Adrenal gland (tissue), 9 donors: ENCODE measurements at regions not wholly inside any gene's neighbourhood (a gene's known extent, or its start where the extent isn't known, plus 50 kb on each side); places are given as distances from the start of the nearest gene placed in this dataset.

Experiments
- DNase-seq, 7 donors: peaks; one replicate each; pipeline ENCODE4 v3.0.0-alpha.2; 2019 to 2020
- H3K27ac ChIP-seq, 5 donors: fragments of 200-600 bp; sonication (generic) in 4 of 5; 1 replicate in 3 of 5; 2 replicates in 2 of 5; pipeline versions ENCODE4 v1.5.1 to v1.8.0; 2016 to 2020; ENCODE audit warnings: mild to moderate bottlenecking in 1 of 5
- H3K27me3 ChIP-seq: fragments of 200-600 bp; 2 replicates; pipeline ENCODE4 v1.8.0; 2021
- H3K36me3 ChIP-seq, 2 donors: fragments of 200-600 bp; replicated peaks in 1 of 2; 1 replicate in 1 of 2; 2 replicates in 1 of 2; pipeline versions ENCODE4 v1.5.1 to v1.8.0; 2018 to 2022
- H3K4me1 ChIP-seq, 2 donors: fragments of 200-600 bp; replicated peaks in 1 of 2; 1 replicate in 1 of 2; 2 replicates in 1 of 2; pipeline versions ENCODE4 v1.5.1 to v1.8.0; 2018 to 2021
- H3K4me3 ChIP-seq, 4 donors: fragments of 200-600 bp; sonication (generic) in 3 of 4; one replicate each; pipeline ENCODE4 v1.5.1; 2016 to 2018
- H3K9me3 ChIP-seq, 3 donors: fragments of 200-600 bp; sonication (generic) in 1 of 3; replicated peaks in 1 of 3; 1 replicate in 2 of 3; 2 replicates in 1 of 3; pipeline versions ENCODE4 v1.5.1 to v1.8.0; 2016 to 2021
- POLR2A ChIP-seq, 2 donors: fragments of 450-650 bp; IDR thresholded peaks; one replicate each; pipeline ENCODE4 v1.6.1; 2017; ENCODE audit warnings: antibody characterized with exemption in 2 of 2, mild to moderate bottlenecking in 2 of 2, moderate library complexity in 1 of 2
- WGBS, 4 donors: extraction: QIAGEN DNeasy Blood & Tissue Kit in 2 of 4; methylation state at CpG; one replicate each; pipeline versions ENCODE4 v1.1.5 to v1.1.7; 2013 to 2017; 5-methylcytosine and 5-hydroxymethylcytosine counted together
- intact Hi-C, 2 donors: fragments of 100-400 bp; cut with DNase I; formaldehyde crosslinking; loops; one replicate each; pipeline versions ENCODE4 v1.14.1 to v1.15.0; 2022 to 2023
- TF ChIP-seq, protein P1 (sequence below), 6 experiments: fragments of 450-650 bp in 4 of 6; fragments of 200-600 bp in 2 of 6; sonication (generic) in 1 of 6; IDR thresholded peaks; 1 replicate in 5 of 6; 2 replicates in 1 of 6; pipeline versions ENCODE4 v1.5.1 to v1.8.0; 2016 to 2021; ENCODE audit warnings: antibody characterized with exemption in 6 of 6, mild to moderate bottlenecking in 2 of 6, moderate library complexity in 1 of 6
- donor health status: healthy with polysubstance abuse.
- donor health status: Bipolar disorder and iron deficiency.
- donor health status: DM: yes; HTN: yes; CAD: no.
- donor health status: DM: no; HTN: no; CAD: no.
- donor health status: DM: no; HTN: no; CAD: no.

DNA sequence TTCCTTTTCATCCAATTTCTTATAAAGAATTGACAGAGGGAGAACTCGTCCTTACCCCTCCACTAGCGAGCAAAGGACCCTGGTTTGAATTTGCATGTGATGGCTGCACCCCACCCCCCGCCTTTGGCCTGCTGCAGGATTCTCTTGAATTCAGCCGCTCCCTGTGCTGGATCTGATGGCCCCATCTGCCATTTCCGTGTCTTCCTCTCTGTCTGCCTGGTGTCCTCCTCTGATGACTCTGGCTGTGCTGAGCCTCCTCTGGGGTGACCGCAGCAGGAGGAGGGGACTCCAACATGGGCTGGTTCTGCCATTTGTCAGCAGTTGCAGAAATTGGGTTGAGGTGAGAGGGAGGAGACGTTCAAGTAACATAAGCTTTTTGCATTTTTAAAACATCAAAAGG is 188.8 kb downstream of the DLL1 start:
- H3K4me3 ChIP-seq: no peak overlapping the region
- no peaks in the 10 kb centered on the region for H3K36me3 ChIP-seq
- no peak overlapping the region for H3K27ac ChIP-seq
- no peaks in the 10 kb centered on the region for H3K27me3 ChIP-seq
- no peaks in the 10 kb centered on the region for H3K4me1 ChIP-seq
- 74 to 87% (median 80%) methylated on average over 7 of the region's 7 CpGs for WGBS, 4 donors
- intact Hi-C loops: no loop called here
- H3K9me3 ChIP-seq: no peaks in the 10 kb centered on the region
- peak in 3 of 7 donors; percentile 7 to 20 (median 7) for DNase-seq
- TF ChIP-seq, protein P1, sequence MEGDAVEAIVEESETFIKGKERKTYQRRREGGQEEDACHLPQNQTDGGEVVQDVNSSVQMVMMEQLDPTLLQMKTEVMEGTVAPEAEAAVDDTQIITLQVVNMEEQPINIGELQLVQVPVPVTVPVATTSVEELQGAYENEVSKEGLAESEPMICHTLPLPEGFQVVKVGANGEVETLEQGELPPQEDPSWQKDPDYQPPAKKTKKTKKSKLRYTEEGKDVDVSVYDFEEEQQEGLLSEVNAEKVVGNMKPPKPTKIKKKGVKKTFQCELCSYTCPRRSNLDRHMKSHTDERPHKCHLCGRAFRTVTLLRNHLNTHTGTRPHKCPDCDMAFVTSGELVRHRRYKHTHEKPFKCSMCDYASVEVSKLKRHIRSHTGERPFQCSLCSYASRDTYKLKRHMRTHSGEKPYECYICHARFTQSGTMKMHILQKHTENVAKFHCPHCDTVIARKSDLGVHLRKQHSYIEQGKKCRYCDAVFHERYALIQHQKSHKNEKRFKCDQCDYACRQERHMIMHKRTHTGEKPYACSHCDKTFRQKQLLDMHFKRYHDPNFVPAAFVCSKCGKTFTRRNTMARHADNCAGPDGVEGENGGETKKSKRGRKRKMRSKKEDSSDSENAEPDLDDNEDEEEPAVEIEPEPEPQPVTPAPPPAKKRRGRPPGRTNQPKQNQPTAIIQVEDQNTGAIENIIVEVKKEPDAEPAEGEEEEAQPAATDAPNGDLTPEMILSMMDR (IDR thresholded peaks at IDR 0.05): no peak
- TF ChIP-seq POLR2A (IDR thresholded peaks at IDR 0.05): no peak

DNA sequence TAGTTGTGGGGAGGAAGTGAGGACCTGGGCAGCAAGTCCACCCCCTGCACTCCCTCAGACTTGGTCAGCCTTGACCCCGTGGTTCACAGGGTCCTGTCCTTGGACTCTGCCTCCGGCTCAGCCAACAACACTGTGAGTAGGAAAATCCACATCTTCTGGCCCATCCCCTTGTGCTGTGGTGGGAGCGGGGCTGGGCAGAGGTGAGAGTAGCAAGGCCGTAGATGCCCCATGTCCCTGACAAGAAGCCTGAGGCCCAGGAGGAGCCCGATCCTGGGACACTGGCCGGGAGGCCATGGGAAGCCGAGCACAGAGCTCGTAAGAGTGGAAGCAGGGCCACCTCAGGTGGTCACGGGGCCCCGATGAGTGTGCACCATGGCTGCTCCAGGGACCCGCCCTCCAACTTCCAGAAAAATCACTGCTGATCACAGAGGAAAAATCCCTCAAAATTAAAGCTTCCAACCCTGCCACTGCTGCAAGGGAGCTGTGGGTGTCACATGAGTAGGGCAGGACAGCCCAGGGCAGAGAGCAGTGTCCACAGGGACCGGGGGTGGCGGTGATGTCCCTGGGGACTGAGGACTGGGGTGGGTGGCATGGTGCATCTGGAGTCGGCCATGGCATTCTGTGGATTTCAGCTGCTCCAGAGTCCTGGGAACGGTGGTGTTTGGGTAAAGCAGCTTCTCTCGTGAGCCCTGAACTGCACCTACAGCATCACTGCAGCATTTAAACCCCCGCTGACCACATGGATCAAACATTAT is 189.4 kb downstream of the DLL1 start:
- Histone ChIP-seq H3K9me3 (no peaks in the 10 kb centered on the region), H3K27me3 (no peaks in the 10 kb centered on the region), H3K36me3 (no peaks in the 10 kb centered on the region), H3K4me3 (no peak overlapping the region), H3K27ac (no peak overlapping the region), H3K4me1 (no peaks in the 10 kb centered on the region)
- peak in 4 of 7 donors; percentile 4 to 35 (median 6) for DNase-seq
- intact Hi-C loops: no loop called here
- 85 to 97% (median 92%) methylated on average over 14 to 17 of the region's 17 CpGs for WGBS, 4 donors
- TF ChIP-seq, protein P1 (IDR thresholded peaks at IDR 0.05): no peak
- no peak for TF ChIP-seq POLR2A (IDR thresholded peaks at IDR 0.05)

DNA sequence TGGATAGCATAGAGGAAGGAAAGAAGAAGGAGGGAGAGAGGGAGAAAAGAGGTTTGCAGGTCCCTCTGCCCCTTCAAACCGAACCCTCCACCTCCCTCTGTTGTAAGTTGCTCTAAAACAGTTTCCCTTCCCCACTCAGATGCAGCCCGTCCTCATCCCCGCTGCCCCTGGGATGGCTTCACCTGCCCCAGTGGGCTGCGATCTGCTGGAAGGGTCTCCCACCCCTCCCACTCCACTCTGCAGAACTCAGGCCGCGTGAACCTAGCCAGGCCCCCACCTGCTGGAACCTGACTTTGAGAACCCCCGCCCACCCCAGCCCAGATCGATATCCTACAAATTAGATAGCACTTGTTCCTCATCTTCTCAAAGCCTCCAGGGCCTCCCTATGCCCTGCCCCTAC is 190.8 kb downstream of the DLL1 start:
- Histone ChIP-seq H3K27me3 (peaks cover 5% of the 10 kb centered on the region), H3K4me3 (no peak overlapping the region), H3K4me1 (no peaks in the 10 kb centered on the region), H3K9me3 (no peaks in the 10 kb centered on the region), H3K27ac (no peak overlapping the region), H3K36me3 (no peaks in the 10 kb centered on the region)
- TF ChIP-seq POLR2A (IDR thresholded peaks at IDR 0.05): no peak
- TF ChIP-seq, protein P1 (IDR thresholded peaks at IDR 0.05): no peak
- intact Hi-C loops: no loop called here
- DNase-seq: no peak
- WGBS, 4 donors: 65 to 90% (median 83%) methylated on average over 8 of the region's 8 CpGs

DNA sequence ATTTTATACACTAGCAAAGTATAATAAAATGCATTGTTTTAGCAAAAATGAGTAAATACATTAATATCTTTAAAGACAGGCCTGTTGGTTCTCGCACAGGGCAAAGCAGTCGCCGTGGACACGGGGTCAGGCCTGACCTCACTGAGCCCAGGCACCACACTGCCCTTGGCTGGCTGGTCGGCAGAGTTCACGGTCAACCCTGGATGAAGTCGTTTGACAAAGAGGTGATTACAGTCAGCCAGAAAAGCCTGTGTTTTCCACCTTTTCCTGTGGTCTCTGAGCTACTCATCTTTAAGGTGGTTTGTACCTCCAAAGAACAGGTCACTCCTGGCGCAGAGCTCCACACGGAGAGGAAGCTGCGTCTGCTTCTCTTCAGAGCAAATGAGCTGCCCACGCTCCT is 191.5 kb downstream of the DLL1 start:
- DNase-seq: peak in 3 of 7 donors; percentile 2 to 37 (median 3)
- TF ChIP-seq POLR2A (IDR thresholded peaks at IDR 0.05): no peak
- TF ChIP-seq, protein P1 (IDR thresholded peaks at IDR 0.05): no peak
- intact Hi-C loops: no loop called here

More for the DNA sequence above, 191.5 kb downstream of the DLL1 start:
- Histone ChIP-seq H3K9me3 (no peaks in the 10 kb centered on the region), H3K4me1 (no peaks in the 10 kb centered on the region), H3K27ac (no peak overlapping the region), H3K27me3 (peaks cover 5% of the 10 kb centered on the region), H3K4me3 (no peak overlapping the region), H3K36me3 (no peaks in the 10 kb centered on the region)
- WGBS, 4 donors: 81 to 87% (median 85%) methylated on average over 11 of the region's 11 CpGs
